AG09319 (cell line): ENCODE measurements at regions not wholly inside any gene's neighbourhood (a gene's known extent, or its start where the extent isn't known, plus 50 kb on each side); places are given as distances from the start of the nearest gene placed in this dataset.

Experiments
- DNase-seq: peaks from one replicate; pipeline ENCODE4 v3.0.0-alpha.2; 2010; ENCODE audit warnings: low read depth; ENCODE audit errors: extremely low read depth
- CTCF ChIP-seq: IDR thresholded peaks from 2 replicates; pipeline ENCODE4 v1.5.1; 2011; ENCODE audit warnings: low read depth, mild to moderate bottlenecking, inconsistent platforms, low read length, moderate library complexity

- no peak for DNase-seq
- no peak for TF ChIP-seq CTCF
Measured at GRCh38 chr4:67040315-67040714, 505.0 kb downstream of the CENPC start.

GRCh38 chr4:67038228-67038566 lies 507.1 kb downstream of the CENPC start:
- no peak for DNase-seq

GRCh38 chr4:67037504-67038227 lies 507.6 kb downstream of the CENPC start:
- no peak for TF ChIP-seq CTCF

More at GRCh38 chr4:67038228-67038566, 507.1 kb downstream of the CENPC start:
- TF ChIP-seq CTCF = no peak

GRCh38 chr4:67036791-67037190 lies 508.5 kb downstream of the CENPC start:
- DNase-seq = no peak
- TF ChIP-seq CTCF = no peak

More at GRCh38 chr4:67037504-67038227, 507.6 kb downstream of the CENPC start:
- DNase-seq = no peak

GRCh38 chr4:67035986-67036385 lies 509.3 kb downstream of the CENPC start:
- DNase-seq = no peak
- TF ChIP-seq CTCF = no peak

- no peak for DNase-seq
- no peak for TF ChIP-seq CTCF
Measured at GRCh38 chr4:67035501-67035900, 509.8 kb downstream of the CENPC start.

- TF ChIP-seq CTCF = no peak
- DNase-seq = no peak
Measured at GRCh38 chr4:67030636-67031035, 514.7 kb downstream of the CENPC start.
